ENCODE measurements at regions not wholly inside any gene's neighbourhood (a gene's known extent, or its start where the extent isn't known, plus 50 kb on each side); places are given as distances from the start of the nearest gene placed in this dataset.
"Not testable (repeated sequence)": the region's sequence is repeated elsewhere in the genome, so short reads cannot be mapped to it uniquely, and the experiment has no call there.

GRCh38 chr1:213808288-213808687, 179.5 kb upstream of the PROX1 start:
- not testable (repeated sequence) for TF ChIP-seq CTCF (optimal IDR thresholded peaks at IDR 0.05 in 1 of 3, IDR thresholded peaks at IDR 0.05 in 1 of 3, conservative IDR thresholded peaks at IDR 0.05 in 1 of 3; ENCODE audit: extremely low read depth in 1 of 3, insufficient read depth in 2 of 3, low read length in 3 of 3); EZH2 (IDR thresholded peaks at IDR 0.05; ENCODE audit: low read length)
